ENCODE measurements at regions not wholly inside any gene's neighbourhood (a gene's known extent, or its start where the extent isn't known, plus 50 kb on each side); places are given as distances from the start of the nearest gene placed in this dataset.
"Not testable (repeated sequence)": the region's sequence is repeated elsewhere in the genome, so short reads cannot be mapped to it uniquely, and the experiment has no call there.

GRCh38 chr13:54165581-54166215 lies 1137.1 kb downstream of the OLFM4 start:
- ATAC-seq, result no peak

- ATAC-seq, result no peak
Measured at GRCh38 chr13:54173996-54174395, 1145.4 kb downstream of the OLFM4 start.

GRCh38 chr13:54175466-54175865 lies 1146.9 kb downstream of the OLFM4 start:
- ATAC-seq, result no peak

- no peak for ATAC-seq
Measured at GRCh38 chr13:54177466-54177865, 1148.9 kb downstream of the OLFM4 start.

GRCh38 chr13:54183166-54183565 lies 1154.6 kb downstream of the OLFM4 start:
- ATAC-seq, result no peak

GRCh38 chr13:54183728-54184127 lies 1155.1 kb downstream of the OLFM4 start:
- ATAC-seq, result no peak

- no peak for ATAC-seq
Measured at GRCh38 chr13:54184576-54184975, 1156.0 kb downstream of the OLFM4 start.

- ATAC-seq, result no peak
Measured at GRCh38 chr13:54185101-54185500, 1156.5 kb downstream of the OLFM4 start.

- no peak for ATAC-seq
Measured at GRCh38 chr13:54185785-54186184, 1157.2 kb downstream of the OLFM4 start.

- ATAC-seq, result no peak
Measured at GRCh38 chr13:54187461-54187860, 1158.8 kb downstream of the OLFM4 start.

GRCh38 chr13:54194233-54195024 lies 1165.8 kb downstream of the OLFM4 start:
- ATAC-seq, result no peak

- ATAC-seq, result no peak
Measured at GRCh38 chr13:54196684-54197083, 1168.1 kb downstream of the OLFM4 start.

- no peak for ATAC-seq
Measured at GRCh38 chr13:54198911-54199310, 1170.3 kb downstream of the OLFM4 start.

- ATAC-seq, result no peak
Measured at GRCh38 chr13:54206626-54207025, 1178.0 kb downstream of the OLFM4 start.

GRCh38 chr13:54210397-54211049 lies 1181.9 kb downstream of the OLFM4 start:
- ATAC-seq, result peak; percentile 78

- no peak for ATAC-seq
Measured at GRCh38 chr13:54216221-54216620, 1187.6 kb downstream of the OLFM4 start.

- no peak for ATAC-seq
Measured at GRCh38 chr13:54226876-54227275, 1198.3 kb downstream of the OLFM4 start.

GRCh38 chr13:54232700-54233099 lies 1204.1 kb downstream of the OLFM4 start:
- ATAC-seq, result no peak

GRCh38 chr13:54234607-54235006 lies 1206.0 kb downstream of the OLFM4 start:
- no peak for ATAC-seq

- ATAC-seq, result no peak
Measured at GRCh38 chr13:54241719-54242118, 1213.1 kb downstream of the OLFM4 start.

GRCh38 chr13:54248306-54248705 lies 1219.7 kb downstream of the OLFM4 start:
- no peak for ATAC-seq

GRCh38 chr13:54261856-54262255 lies 1233.2 kb downstream of the OLFM4 start:
- no peak for ATAC-seq

- no peak for ATAC-seq
Measured at GRCh38 chr13:54263868-54264267, 1235.3 kb downstream of the OLFM4 start.

GRCh38 chr13:54267253-54267668 lies 1238.6 kb downstream of the OLFM4 start:
- not testable (repeated sequence) for ATAC-seq
